Activated CD4-positive, alpha-beta T cell treated with anti-CD3 and anti-CD28 coated beads, Interleukin-2, Interleukin-4, amounts not matched to agents 100 ng/mL and 50 ng/mL, durations not matched to agents 16 hours and 8 hours (primary cell): ENCODE measurements at regions not wholly inside any gene's neighbourhood (a gene's known extent, or its start where the extent isn't known, plus 50 kb on each side); places are given as distances from the start of the nearest gene placed in this dataset.

Source experiments
- DNase-seq: peaks from one replicate; pipeline ENCODE4 v3.0.0-alpha.2; 2020; ENCODE audit warnings: low spot score

DNA sequence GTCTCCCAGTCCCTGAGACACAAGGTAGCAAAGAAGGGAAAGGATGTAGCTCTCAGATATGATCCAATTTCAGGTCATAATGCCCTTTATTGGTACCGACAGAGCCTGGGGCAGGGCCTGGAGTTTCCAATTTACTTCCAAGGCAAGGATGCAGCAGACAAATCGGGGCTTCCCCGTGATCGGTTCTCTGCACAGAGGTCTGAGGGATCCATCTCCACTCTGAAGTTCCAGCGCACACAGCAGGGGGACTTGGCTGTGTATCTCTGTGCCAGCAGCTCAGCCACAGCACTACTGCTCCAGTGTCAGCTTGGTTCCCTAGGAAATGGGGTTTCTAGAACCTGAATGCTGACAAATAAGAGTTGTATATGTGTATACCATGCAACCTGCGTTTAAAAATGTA lies 74.6 kb upstream of the PRSS58 start:
- DNase-seq = no peak

DNA sequence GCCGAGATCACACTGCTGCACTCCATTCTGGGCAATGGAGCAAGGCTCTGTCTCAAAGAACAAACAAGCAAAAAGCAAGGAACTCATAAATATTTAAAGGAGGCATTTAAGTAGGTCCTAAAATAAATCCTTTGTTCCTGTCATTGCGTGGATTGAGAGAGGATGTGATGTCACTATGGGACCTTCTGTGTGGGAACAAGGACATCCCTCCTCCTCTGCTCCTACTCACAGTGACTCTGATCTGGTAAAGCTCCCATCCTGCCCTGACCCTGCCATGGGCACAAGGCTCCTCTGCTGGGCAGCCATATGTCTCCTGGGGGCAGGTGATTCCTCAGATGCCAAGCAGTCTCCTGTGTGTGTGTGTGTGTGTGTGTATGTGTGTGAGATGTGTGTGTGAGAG lies 74.1 kb upstream of the PRSS58 start:
- no peak for DNase-seq

DNA sequence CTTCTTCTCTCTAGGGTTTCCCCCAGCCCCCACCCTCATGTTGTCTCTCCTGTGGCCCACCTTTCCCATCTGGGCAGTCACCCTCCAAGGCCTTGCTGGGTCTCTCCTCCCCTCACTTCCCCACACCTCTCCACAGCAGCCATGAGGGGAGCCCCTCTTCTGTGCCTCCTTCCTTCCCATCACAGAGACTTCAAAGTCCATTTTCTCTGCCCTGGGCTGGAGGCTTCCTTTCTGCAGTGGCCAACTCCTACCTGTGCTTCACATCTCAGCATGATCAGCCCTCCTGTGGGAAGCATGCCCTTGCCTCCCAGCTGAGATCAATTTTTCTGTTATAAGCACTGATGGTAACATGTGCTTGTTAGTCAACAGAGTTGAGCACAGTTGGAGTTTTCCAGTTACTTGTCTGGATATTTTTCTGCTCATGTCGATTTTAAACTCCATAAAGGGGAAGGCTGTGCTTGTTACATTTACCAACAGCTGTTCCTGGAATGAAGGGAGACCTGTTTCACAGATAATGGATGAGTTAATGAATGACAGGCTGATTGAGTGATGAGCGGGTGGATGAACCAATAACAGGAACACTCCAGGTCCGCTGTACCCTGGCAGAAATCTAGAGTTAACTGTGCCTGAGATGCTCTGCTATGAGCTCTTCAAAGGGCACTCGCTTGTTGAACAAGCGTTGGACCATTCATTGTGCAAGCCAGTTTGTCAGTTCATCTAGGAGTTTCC lies 71.4 kb upstream of the PRSS58 start:
- no peak for DNase-seq

DNA sequence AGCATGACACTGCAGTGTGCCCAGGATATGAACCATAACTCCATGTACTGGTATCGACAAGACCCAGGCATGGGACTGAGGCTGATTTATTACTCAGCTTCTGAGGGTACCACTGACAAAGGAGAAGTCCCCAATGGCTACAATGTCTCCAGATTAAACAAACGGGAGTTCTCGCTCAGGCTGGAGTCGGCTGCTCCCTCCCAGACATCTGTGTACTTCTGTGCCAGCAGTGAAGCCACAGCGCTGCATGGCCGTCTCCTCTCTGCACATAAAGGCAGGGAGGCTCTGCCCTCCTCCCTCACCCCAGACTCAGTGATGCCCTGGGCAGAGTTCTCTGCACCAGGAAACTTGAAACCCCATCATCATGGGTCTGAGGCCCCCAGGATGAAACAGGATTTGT lies 70.7 kb upstream of the PRSS58 start:
- DNase-seq = no peak

DNA sequence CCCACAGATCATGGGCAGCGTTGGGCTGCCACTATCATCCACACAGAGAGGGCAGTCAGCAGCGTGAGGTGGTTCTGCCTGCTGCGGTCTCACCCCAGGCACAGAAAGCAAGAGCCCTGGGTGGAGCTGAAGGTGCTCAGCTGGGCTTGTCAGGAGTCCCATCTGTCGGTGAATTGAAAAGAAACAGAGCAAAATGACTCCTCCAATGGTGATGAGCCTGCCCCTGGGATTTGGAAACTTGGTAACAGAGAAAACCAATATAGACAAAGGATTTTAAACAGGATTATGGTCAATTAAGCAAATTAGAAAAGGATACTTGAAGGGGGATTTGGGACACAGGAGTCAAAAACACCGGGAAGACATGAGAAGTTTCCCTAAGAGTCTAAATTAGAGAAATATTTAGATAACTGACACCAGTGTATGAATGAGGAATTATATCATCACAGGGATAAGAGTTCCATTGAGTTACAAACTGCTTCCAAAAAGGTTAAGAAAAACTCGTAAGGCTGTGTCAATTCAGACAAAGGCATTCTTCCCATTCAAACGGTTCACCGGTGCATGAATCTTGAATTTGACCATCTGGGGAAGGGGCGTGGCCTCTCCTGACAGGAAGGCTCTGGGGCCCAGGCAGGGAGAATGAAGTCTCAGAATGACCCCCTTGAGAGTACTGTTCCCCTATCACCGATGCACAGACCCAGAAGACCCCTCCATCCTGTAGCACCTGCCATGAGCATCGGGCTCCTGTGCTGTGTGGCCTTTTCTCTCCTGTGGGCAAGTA lies 70.0 kb upstream of the PRSS58 start:
- no peak for DNase-seq

DNA sequence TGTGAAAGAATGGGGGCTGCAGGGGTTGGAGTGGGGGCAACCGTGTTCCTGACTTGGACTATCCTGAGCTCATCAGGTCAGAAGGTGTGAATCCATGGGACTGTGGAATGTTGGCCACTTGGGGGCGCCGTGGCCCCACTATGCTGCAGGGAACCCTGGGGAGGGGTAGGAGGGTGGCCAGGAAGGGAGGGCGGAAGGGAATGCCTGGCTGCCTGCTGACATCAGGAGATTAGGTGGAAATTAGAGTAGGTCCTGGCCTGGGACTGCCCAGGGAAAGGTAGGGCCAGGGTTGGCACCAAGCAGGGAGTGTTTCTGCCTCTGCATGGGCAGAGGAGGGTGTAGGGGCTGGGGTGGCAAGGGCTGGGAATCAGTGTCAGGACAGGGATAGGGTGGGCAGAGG lies 65.8 kb upstream of the PRSS58 start:
- peak; percentile 24 for DNase-seq

DNA sequence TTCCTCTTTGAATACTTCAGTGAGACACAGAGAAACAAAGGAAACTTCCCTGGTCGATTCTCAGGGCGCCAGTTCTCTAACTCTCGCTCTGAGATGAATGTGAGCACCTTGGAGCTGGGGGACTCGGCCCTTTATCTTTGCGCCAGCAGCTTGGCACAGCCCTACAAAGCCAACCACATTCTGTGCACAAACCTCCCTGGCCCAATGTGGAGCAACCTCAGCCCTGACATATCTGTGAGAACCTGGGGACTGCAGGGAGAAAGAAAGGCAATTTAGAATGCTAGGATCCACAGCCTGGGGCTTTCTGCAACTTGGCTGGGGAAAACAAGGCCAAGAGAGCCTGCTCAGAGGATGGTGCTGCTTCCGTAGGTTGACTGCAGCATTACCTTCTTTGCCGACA lies 63.5 kb upstream of the PRSS58 start:
- DNase-seq = no peak

DNA sequence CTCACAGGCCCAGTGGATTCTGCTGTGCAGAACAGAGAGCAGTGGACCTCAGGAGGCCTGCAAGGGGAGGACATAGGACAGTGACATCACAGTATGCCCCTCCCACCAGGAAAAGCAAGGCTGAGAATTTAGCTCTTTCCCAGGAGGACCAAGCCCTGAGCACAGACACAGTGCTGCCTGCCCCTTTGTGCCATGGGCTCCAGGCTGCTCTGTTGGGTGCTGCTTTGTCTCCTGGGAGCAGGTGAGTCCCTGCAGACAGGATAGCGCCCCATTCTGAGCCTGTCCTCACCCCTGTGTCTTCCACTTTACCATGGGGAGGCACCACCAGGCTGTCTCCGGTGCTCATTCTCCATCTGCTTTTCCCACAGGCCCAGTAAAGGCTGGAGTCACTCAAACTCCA lies 63.0 kb upstream of the PRSS58 start:
- no peak for DNase-seq

DNA sequence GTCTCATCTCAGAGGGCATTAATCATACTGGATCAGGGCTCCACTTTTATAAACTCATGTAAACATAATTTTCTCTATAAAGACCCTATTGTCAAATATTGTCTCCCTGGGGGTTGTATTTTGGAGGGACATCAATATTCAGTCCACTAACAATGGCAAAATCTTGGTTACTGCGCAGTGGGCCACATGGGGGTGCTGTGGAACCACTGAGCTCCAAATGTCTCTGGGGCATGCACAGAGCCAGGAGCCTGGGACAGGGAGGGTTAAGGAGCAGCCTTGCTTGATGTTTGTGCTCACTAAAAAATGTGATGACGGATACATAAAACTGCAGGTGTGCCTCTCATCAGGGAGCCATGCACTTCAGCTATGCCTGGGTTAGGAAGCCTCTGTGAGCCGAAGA lies 62.1 kb upstream of the PRSS58 start:
- DNase-seq = peak; percentile 35

DNA sequence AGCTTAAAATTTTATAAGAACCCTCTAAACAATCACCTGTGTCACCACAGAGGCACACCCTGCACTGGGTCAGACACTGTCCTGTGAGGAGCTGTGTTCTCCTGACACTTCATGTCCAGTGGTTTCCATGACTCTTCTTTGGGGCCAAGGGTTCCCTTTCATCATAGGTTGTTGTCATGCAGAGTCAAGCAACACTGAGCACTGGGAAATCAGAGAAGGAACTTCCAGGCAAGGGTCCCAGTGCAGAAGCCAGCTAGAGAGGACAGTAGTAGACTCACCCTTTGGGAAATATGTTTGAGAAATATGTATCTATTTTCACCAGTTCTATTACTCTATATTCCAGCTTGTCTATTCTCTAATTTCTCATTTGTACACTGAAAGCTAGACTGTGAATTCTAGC lies 56.4 kb upstream of the PRSS58 start:
- DNase-seq = no peak

DNA sequence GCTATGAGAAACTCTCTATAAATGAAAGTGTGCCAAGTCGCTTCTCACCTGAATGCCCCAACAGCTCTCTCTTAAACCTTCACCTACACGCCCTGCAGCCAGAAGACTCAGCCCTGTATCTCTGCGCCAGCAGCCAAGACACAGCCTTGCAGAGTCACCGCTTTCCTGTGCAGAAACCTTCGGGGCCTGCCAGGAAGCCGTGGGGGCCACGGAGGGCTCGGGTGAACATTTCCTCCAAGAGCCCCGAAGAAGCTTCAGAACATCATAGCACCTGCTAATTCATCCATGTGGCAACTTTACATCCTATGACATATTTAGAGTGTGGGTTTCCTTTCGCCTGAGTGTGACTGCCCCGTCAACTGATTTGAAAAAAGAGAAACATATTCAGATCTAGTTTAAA lies 55.7 kb upstream of the PRSS58 start:
- no peak for DNase-seq

DNA sequence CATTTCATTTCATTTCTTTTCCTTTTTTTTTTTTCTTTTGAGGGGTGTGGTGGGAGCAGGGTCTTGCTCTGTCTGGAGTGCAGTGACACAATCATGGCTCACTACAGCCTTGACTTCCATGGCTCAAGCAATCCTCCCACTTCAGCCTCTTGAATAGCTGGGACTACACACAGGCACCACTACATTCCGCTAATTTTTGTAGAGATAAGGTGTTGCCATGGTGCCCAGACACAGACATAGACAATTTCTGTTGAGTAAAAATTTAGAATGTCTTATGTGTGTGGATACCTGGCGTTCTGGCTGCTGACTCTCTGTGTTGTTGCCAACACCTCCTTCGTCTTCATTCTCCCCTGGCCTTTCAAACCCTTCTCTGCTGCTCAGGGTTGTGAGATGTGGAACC lies 54.0 kb upstream of the PRSS58 start:
- DNase-seq = no peak

DNA sequence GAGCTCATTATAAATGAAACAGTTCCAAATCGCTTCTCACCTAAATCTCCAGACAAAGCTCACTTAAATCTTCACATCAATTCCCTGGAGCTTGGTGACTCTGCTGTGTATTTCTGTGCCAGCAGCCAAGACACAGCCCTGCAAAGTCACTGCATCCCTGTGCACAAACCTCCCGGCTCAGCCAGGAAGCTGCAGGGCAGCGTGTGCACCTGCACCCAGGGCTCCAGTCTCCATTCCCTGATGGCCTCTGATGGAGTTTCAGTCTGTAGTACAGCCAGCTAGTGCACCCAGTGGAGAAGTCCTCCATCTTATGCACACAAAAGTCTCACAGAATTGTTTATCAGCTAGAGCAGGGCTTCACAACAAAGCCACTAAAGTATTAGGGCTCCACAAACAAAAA lies 51.1 kb upstream of the PRSS58 start:
- DNase-seq = no peak

DNA sequence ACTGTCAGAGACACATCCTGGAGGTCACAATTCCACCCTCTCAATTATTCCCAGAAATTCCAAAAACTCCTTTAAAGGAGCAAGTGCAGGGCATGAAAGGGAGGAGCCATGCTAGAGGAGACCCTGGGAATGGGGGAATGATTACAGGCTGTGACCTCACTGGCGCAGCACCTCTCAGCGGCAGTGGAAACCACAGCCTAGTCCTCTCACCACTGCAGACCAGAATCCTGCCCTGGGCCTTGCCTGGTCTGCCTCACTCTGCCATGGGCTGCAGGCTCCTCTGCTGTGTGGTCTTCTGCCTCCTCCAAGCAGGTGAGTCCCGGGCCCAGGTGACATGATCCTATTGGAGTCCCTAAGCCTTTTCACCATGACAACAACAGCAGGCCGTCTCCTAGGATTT lies 50.5 kb upstream of the PRSS58 start:
- no peak for DNase-seq
